Upper lobe of right lung (tissue), 1 donor: ENCODE measurements at regions not wholly inside any gene's neighbourhood (a gene's known extent, or its start where the extent isn't known, plus 50 kb on each side); places are given as distances from the start of the nearest gene placed in this dataset.

Source experiments
- ATAC-seq: fragments of 200-7000 bp; cut with Tn5 transposase; one replicate; pipeline ENCODE4 v1.9.1; 2020; ENCODE audit warnings: mild to moderate bottlenecking, moderate library complexity
- DNase-seq: peaks from one replicate; pipeline ENCODE4 v3.0.0-alpha.2; 2020
- H3K27ac ChIP-seq: fragments of 200-600 bp; one replicate; pipeline ENCODE4 v1.8.0; 2022
- H3K27me3 ChIP-seq: fragments of 200-600 bp; one replicate; pipeline ENCODE4 v1.8.0; 2022; ENCODE audit warnings: mild to moderate bottlenecking
- H3K36me3 ChIP-seq: fragments of 200-600 bp; one replicate; pipeline ENCODE4 v1.8.0; 2022
- H3K4me1 ChIP-seq: fragments of 200-600 bp; one replicate; pipeline ENCODE4 v1.8.0; 2022
- H3K4me3 ChIP-seq: fragments of 200-600 bp; one replicate; pipeline ENCODE4 v1.8.0; 2022; ENCODE audit warnings: mild to moderate bottlenecking
- H3K9me3 ChIP-seq: fragments of 200-600 bp; one replicate; pipeline ENCODE4 v1.8.0; 2022
- CTCF ChIP-seq: fragments of 200-600 bp; IDR thresholded peaks from one replicate; pipeline ENCODE4 v1.8.0; 2022; ENCODE audit warnings: antibody characterized with exemption
- intact Hi-C: fragments of 100-400 bp; cut with DNase I; formaldehyde crosslinking; loops from one replicate; pipeline ENCODE4 v1.11.0; 2022
- donor health status: DM: no; HTN: yes; CAD: no; lungs with severe emphysema.

- H3K36me3 ChIP-seq = no peaks in the 10 kb centered on the region
- H3K4me1 ChIP-seq = peaks cover 33% of the 10 kb centered on the region
- no peak overlapping the region for H3K4me3 ChIP-seq
- TF ChIP-seq CTCF = no peak
- no peaks in the 10 kb centered on the region for H3K9me3 ChIP-seq
- ATAC-seq (peak; percentile 67), DNase-seq (peak; percentile 83)
- H3K27ac ChIP-seq = peak overlapping the region; percentile 85
- H3K27me3 ChIP-seq = no peaks in the 10 kb centered on the region
- intact Hi-C loops = no loop called here
Observed at GRCh38 chr20:50321797-50322480, 131.3 kb downstream of the CEBPB start.

- intact Hi-C loops = no loop called here
- no peak overlapping the region for H3K4me3 ChIP-seq
- H3K27ac ChIP-seq = peak overlapping the region; percentile 85
- peak; percentile 20 for DNase-seq
- no peaks in the 10 kb centered on the region for H3K9me3 ChIP-seq
- ATAC-seq = no peak
- H3K36me3 ChIP-seq = no peaks in the 10 kb centered on the region
- H3K27me3 ChIP-seq = no peaks in the 10 kb centered on the region
- peaks cover 33% of the 10 kb centered on the region for H3K4me1 ChIP-seq
- no peak for TF ChIP-seq CTCF
Observed at GRCh38 chr20:50322703-50323131, 132.1 kb downstream of the CEBPB start.

- no peaks in the 10 kb centered on the region for H3K9me3 ChIP-seq
- ATAC-seq (no peak), DNase-seq (peak; percentile 25)
- no peaks in the 10 kb centered on the region for H3K27me3 ChIP-seq
- intact Hi-C loops = no loop called here
- H3K36me3 ChIP-seq = no peaks in the 10 kb centered on the region
- H3K4me3 ChIP-seq = no peak overlapping the region
- H3K4me1 ChIP-seq = peaks cover 33% of the 10 kb centered on the region
- no peak overlapping the region for H3K27ac ChIP-seq
- no peak for TF ChIP-seq CTCF
Observed at GRCh38 chr20:50323209-50323608, 132.6 kb downstream of the CEBPB start.

DNA sequence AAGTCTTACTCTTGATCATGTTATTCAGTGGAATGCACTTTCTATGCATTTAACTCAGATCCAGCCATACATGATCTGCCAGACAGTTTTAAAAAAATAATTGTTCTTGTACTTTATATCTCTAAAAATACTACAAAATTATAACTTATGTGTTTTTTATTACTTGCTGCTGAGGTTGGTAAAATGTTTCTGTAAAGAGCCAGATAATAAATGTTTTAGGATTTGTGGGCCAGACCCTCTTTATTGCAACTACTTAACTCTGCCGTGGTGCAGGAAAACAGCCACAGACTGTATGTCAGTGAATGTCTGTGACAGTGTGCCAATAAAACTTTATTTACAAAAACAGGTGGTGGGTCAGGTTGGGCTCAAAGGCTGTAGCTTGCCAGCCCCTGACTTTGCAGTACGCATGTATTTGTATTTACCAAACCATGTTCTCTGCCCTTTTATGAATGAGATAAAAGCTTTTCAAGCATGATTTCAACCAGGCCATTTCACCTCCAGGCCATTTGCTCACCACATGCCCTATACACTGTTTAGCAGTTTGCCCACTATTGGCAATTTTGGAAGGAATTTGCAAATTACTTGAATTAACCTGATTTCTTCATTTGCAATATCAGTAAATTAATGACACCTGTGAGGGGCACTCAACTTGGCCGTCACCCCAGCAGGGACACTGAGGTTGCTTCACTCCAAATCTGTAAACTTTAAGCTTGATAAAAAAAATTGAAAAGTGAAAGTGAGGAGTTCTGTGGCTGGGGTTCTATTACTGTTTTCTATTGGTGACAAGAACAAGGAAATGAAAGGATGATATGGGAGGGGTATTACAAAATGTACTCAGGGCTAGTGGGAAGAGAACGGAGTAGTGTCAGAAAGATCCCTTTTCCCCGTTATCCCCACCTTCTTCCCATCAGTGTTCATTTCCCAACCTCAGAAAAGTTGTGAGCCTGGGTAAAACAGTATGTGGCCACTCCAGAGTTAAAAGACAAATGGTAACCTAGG lies 133.4 kb downstream of the CEBPB start:
- intact Hi-C loops = no loop called here
- no peak overlapping the region for H3K27ac ChIP-seq
- no peak for ATAC-seq
- no peak for TF ChIP-seq CTCF
- no peaks in the 10 kb centered on the region for H3K9me3 ChIP-seq
- no peaks in the 10 kb centered on the region for H3K27me3 ChIP-seq
- H3K36me3 ChIP-seq = no peaks in the 10 kb centered on the region
- H3K4me1 ChIP-seq = peaks cover 33% of the 10 kb centered on the region
- no peak overlapping the region for H3K4me3 ChIP-seq
- DNase-seq = peak; percentile 9

GRCh38 chr20:50325215-50325614 lies 134.6 kb downstream of the CEBPB start:
- intact Hi-C loops = no loop called here
- no peak for ATAC-seq
- DNase-seq = peak; percentile 48
- no peaks in the 10 kb centered on the region for H3K36me3 ChIP-seq
- no peak for TF ChIP-seq CTCF
- H3K4me1 ChIP-seq = peaks cover 27% of the 10 kb centered on the region
- no peaks in the 10 kb centered on the region for H3K9me3 ChIP-seq
- no peak overlapping the region for H3K27ac ChIP-seq
- no peak overlapping the region for H3K4me3 ChIP-seq
- H3K27me3 ChIP-seq = no peaks in the 10 kb centered on the region
